Activated CD4-positive, alpha-beta memory T cell treated with anti-CD3 and anti-CD28 coated beads for 36 hours (primary cell): ENCODE measurements at regions not wholly inside any gene's neighbourhood (a gene's known extent, or its start where the extent isn't known, plus 50 kb on each side); places are given as distances from the start of the nearest gene placed in this dataset.

Source experiments
- CTCF ChIA-PET: fragments of 350-600 bp; sonication (Branson Sonifier 250); formaldehyde crosslinking; loops from one replicate; lab custom pipeline; 2021; ENCODE audit warnings: antibody characterized with exemption, inconsistent platforms; lab: Charles Lee
- POLR2A ChIA-PET: fragments of 350-600 bp; sonication (Branson Sonifier 250); formaldehyde crosslinking; loops from one replicate; lab custom pipeline; 2021; ENCODE audit warnings: antibody characterized with exemption; lab: Charles Lee
- DNase-seq: peaks from one replicate; pipeline ENCODE4 v3.0.0-alpha.2; 2020
- H3K27ac Mint-ChIP-seq: one replicate; pipeline ENCODE4 v1.8.0; 2021; ENCODE audit warnings: mixed read lengths
- H3K27me3 Mint-ChIP-seq: one replicate; pipeline ENCODE4 v1.8.0; 2021; ENCODE audit warnings: mixed read lengths
- H3K36me3 Mint-ChIP-seq: one replicate; pipeline ENCODE4 v1.8.0; 2021; ENCODE audit warnings: mixed read lengths
- H3K4me1 Mint-ChIP-seq: one replicate; pipeline ENCODE4 v1.8.0; 2021; ENCODE audit warnings: low read depth, mixed read lengths
- H3K4me3 Mint-ChIP-seq: one replicate; pipeline ENCODE4 v1.8.0; 2021; ENCODE audit warnings: mild to moderate bottlenecking, mixed read lengths
- H3K9me3 Mint-ChIP-seq: one replicate; pipeline ENCODE4 v1.8.0; 2021; ENCODE audit warnings: mixed read lengths
- intact Hi-C: fragments of 100-400 bp; cut with micrococcal nuclease; formaldehyde crosslinking; loops from one replicate; pipeline ENCODE4 v1.15.1; 2023

DNA sequence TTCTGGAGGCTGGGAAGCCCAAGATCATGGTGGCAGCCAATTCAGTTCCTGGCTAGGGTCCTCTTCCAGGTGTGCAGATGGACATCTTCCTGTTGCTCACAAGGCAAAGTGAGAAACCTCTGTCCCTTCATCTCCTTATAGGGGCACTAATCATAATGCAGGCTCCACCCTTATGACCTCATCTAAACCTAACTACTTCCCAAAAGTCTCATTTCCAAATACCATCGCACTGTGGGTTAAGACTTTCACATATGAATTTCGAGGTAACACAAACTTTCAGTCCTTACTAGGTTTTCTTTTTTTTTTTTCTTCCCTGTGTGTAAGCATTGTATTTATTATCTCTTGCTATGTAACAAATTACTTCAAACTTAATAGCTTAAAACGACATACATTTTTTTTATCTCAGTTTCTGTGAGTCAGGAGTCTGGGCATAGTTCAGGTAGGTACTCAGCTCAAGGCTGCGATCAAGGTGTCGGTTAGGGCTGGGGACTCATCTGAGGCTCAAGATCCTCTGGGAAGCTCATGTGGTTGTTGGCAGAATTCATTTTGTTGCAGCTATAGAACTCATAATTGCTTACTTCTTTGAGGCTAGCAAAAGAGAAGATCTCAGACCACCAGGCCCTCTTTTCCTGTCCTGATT is 204.7 kb upstream of the STK26 start:
- intact Hi-C loops = loop anchor here (5.0 to 10.0 kb wide), 3 partner anchors 916 to 1474 kb away; no protein-coding TSS in a partner anchor
- ChIA-PET POLR2A (no interaction called here), CTCF (interaction anchor here (1.7 kb wide), 1 partner anchor 9 kb away, joined by 10 read pairs; no protein-coding TSS in a partner anchor)
- no peaks in the 10 kb centered on the region for H3K9me3 Mint-ChIP-seq
- peak overlapping the region; percentile 51 for H3K27ac Mint-ChIP-seq
- no peak for DNase-seq
- H3K27me3 Mint-ChIP-seq = no peaks in the 10 kb centered on the region
- peaks cover 9% of the 10 kb centered on the region for H3K36me3 Mint-ChIP-seq
- peak overlapping the region; percentile 4 for H3K4me3 Mint-ChIP-seq
- peaks cover 33% of the 10 kb centered on the region for H3K4me1 Mint-ChIP-seq

DNA sequence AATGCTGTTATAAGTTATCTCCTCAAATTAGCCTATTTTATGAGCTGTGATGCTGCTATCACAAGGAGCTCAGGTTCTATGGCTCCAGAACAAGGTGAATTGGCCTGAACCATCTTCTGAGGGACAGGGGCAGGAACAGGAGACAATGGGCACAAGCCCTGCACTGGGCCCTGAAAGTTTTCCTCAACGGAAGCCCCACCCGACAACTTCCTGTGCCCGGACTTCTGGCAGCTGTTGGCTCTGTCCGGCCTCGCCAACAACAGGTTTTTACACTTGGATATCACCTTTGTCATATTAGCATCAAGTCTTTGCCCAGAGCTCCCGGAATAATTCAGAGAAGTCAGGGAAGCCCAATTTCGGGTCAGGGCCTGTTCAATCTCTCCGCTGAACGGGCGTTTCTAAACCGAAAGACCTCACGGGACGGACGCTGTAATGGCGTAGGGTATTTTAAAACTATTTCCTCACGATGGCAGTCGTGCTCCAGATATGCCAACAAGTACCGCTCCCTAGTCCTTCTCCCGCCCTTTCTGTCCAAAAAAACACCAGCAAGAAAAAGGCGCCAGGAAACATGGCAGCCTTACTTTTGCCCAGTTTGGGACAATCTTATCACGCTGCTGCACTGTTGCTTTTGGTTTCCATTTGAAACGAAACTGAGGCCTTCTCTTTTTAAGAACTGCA is 201.0 kb upstream of the STK26 start:
- ChIA-PET CTCF (no interaction called here), POLR2A (no interaction called here)
- Mint-ChIP-seq H3K9me3 (no peaks in the 10 kb centered on the region), H3K27me3 (no peaks in the 10 kb centered on the region), H3K4me1 (peaks cover 28% of the 10 kb centered on the region), H3K4me3 (no peak overlapping the region), H3K36me3 (peaks cover 7% of the 10 kb centered on the region), H3K27ac (no peak overlapping the region)
- intact Hi-C loops = no loop called here
- DNase-seq = no peak

GRCh38 chrX:131826572-131826971 is 196.5 kb upstream of the STK26 start:
- CTCF ChIA-PET = interaction anchor here (0.6 to 2.8 kb wide), 5 partner anchors 9 to 900 kb away, joined by 3 to 18 read pairs (median 4); partner anchors contain the start of gene RAP2C
- peaks cover 8% of the 10 kb centered on the region for H3K36me3 Mint-ChIP-seq
- intact Hi-C loops = loop anchor here (5.0 kb wide), 2 partner anchors 161 to 196 kb away; partner anchors contain the start of gene STK26
- no peaks in the 10 kb centered on the region for H3K27me3 Mint-ChIP-seq
- H3K4me1 Mint-ChIP-seq = peaks cover 30% of the 10 kb centered on the region
- H3K9me3 Mint-ChIP-seq = no peaks in the 10 kb centered on the region
- POLR2A ChIA-PET = interaction anchor here (1.4 kb wide), 1 partner anchor 393 kb away, joined by 3 read pairs; the partner anchor contains the start of gene RAP2C
- DNase-seq = no peak
- no peak overlapping the region for H3K4me3 Mint-ChIP-seq
- no peak overlapping the region for H3K27ac Mint-ChIP-seq

DNA sequence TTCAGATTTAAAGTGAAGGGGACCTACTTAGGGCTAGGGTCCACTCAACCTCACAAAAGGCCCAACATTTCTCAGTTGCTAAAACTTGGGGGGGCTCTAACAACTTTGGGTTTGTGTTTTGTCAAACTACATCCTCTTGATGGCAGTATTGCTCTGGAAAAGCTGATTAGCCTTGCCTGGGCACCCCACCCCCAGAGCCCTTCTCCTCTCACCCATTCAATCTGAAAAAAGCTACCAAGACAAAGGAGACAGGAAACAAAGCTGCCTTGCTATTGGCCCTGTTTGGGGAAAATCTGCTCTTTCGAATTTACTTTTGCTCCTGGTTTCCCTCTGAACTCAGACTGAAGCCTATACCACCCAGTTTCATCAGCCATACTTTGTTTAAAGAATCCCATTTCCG is 195.2 kb upstream of the STK26 start:
- Mint-ChIP-seq H3K4me3 (peak overlapping the region; percentile 76), H3K4me1 (peaks cover 34% of the 10 kb centered on the region), H3K36me3 (peaks cover 6% of the 10 kb centered on the region), H3K27ac (peak overlapping the region; percentile 89), H3K27me3 (no peaks in the 10 kb centered on the region), H3K9me3 (no peaks in the 10 kb centered on the region)
- DNase-seq = peak; percentile 73
- POLR2A ChIA-PET = interaction anchor here (1.0 to 1.4 kb wide), 2 partner anchors 196 to 391 kb away, joined by 3 read pairs; partner anchors contain the start of gene RAP2C
- intact Hi-C loops = loop anchor here (1.0 to 5.0 kb wide), 5 partner anchors 11 to 785 kb away; partner anchors contain the start of gene STK26
- CTCF ChIA-PET = interaction anchor here (0.6 to 2.8 kb wide), 20 partner anchors 9 to 1842 kb away, joined by 3 to 18 read pairs (median 4); partner anchors contain the start of gene RAP2C

DNA sequence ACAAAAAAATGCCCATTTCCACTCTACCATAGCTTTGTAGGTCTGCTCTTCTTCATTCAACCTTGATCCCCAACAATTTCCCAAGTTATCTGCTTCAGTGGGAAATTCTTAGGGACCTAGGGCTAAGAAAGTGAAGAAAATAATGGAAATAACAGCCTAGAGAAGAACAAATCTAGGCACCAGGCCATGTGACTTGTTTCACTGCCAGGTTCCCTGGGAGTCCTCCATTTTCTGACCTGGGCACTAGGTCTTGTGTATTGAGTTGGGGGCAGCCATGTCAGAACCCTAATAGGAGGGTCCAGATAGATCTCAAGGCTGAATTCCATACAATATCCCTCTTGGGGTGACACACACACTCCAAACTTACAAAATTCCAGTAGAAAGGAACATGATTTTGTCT is 194.6 kb upstream of the STK26 start:
- intact Hi-C loops = loop anchor here (1.0 to 5.0 kb wide), 5 partner anchors 11 to 785 kb away; partner anchors contain the start of gene STK26
- ChIA-PET CTCF (interaction anchor here (0.6 to 2.8 kb wide), 18 partner anchors 8 to 1842 kb away, joined by 3 to 18 read pairs (median 4); partner anchors contain the start of gene RAP2C), POLR2A (interaction anchor here (1.0 kb wide), 1 partner anchor 196 kb away, joined by 3 read pairs; no protein-coding TSS in a partner anchor)

GRCh38 chrX:131830400-131831184 is 192.5 kb upstream of the STK26 start:
- peaks cover 33% of the 10 kb centered on the region for H3K4me1 Mint-ChIP-seq
- intact Hi-C loops = loop anchor here (2.0 to 10.0 kb wide), 3 partner anchors 254 to 660 kb away; no protein-coding TSS in a partner anchor
- peaks cover 3% of the 10 kb centered on the region for H3K36me3 Mint-ChIP-seq
- DNase-seq = peak; percentile 81
- peak overlapping the region; percentile 91 for H3K27ac Mint-ChIP-seq
- H3K4me3 Mint-ChIP-seq = peak overlapping the region; percentile 85
- no peaks in the 10 kb centered on the region for H3K27me3 Mint-ChIP-seq
- ChIA-PET POLR2A (no interaction called here), CTCF (interaction anchor here (0.7 to 1.3 kb wide), 3 partner anchors 14 to 389 kb away, joined by 3 to 7 read pairs (median 3); no protein-coding TSS in a partner anchor)
- H3K9me3 Mint-ChIP-seq = no peaks in the 10 kb centered on the region

More for the DNA sequence above, 194.6 kb upstream of the STK26 start:
- no peak for DNase-seq
- Mint-ChIP-seq H3K27ac (peak overlapping the region; percentile 81), H3K4me3 (peak overlapping the region; percentile 75), H3K9me3 (no peaks in the 10 kb centered on the region), H3K27me3 (no peaks in the 10 kb centered on the region), H3K36me3 (peaks cover 6% of the 10 kb centered on the region), H3K4me1 (peaks cover 34% of the 10 kb centered on the region)

- H3K4me1 Mint-ChIP-seq = peaks cover 28% of the 10 kb centered on the region
- peak overlapping the region; percentile 85 for H3K4me3 Mint-ChIP-seq
- intact Hi-C loops = loop anchor here (2.0 to 10.0 kb wide), 3 partner anchors 254 to 660 kb away; no protein-coding TSS in a partner anchor
- peak overlapping the region; percentile 91 for H3K27ac Mint-ChIP-seq
- H3K27me3 Mint-ChIP-seq = no peaks in the 10 kb centered on the region
- ChIA-PET POLR2A (no interaction called here), CTCF (interaction anchor here (1.0 to 1.3 kb wide), 2 partner anchors 15 to 389 kb away, joined by 3 read pairs; no protein-coding TSS in a partner anchor)
- DNase-seq = no peak
- peaks cover 3% of the 10 kb centered on the region for H3K36me3 Mint-ChIP-seq
- H3K9me3 Mint-ChIP-seq = no peaks in the 10 kb centered on the region
Observed at GRCh38 chrX:131831185-131831520, 191.9 kb upstream of the STK26 start.

DNA sequence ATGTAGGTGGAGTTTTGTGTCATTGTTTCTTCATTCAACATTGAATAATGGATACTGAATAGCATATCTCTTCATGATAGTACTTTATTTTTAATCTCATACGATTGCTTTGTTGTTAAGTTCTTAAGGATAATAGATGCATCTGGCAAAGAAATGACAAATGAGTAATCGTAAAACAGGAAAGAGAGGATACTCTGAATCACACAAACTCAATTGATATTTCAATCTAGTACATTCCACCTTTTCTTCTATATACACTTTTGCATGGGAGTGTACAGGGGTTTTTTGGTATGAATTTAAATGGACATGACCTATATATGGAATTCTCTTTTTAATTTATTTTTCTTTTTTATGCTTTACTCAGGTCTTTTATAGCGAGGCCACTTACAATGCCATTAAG is 186.9 kb upstream of the STK26 start:
- Mint-ChIP-seq H3K36me3 (no peaks in the 10 kb centered on the region), H3K27me3 (no peaks in the 10 kb centered on the region), H3K4me1 (peaks cover 11% of the 10 kb centered on the region), H3K9me3 (no peaks in the 10 kb centered on the region), H3K4me3 (no peak overlapping the region), H3K27ac (no peak overlapping the region)
- POLR2A ChIA-PET = no interaction called here
- CTCF ChIA-PET = interaction anchor here (2.1 kb wide), 1 partner anchor 8 kb away, joined by 7 read pairs; no protein-coding TSS in a partner anchor
- intact Hi-C loops = loop anchor here (10.0 kb wide), 1 partner anchor 249 kb away; no protein-coding TSS in a partner anchor
- DNase-seq = no peak

DNA sequence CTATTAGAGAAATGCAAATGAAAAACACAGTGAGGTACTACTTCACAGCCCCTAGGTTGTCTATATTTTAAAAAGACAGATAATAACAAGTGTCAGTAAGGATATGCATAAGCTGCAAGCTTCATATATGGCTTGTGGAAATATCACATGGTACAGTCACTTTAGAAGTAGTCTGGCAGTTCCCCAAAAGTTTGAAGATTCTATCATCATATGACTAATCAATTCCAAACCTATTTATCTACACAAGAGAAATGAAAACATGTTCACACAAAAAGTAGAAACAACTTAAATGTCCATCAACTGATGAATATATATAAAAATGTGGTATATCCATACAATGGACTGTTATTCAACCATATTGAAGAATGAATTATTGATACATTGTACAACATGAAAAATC is 185.8 kb upstream of the STK26 start:
- CTCF ChIA-PET = interaction anchor here (2.1 kb wide), 1 partner anchor 9 kb away, joined by 7 read pairs; no protein-coding TSS in a partner anchor
- Mint-ChIP-seq H3K9me3 (no peaks in the 10 kb centered on the region), H3K4me3 (no peak overlapping the region), H3K36me3 (no peaks in the 10 kb centered on the region), H3K27ac (no peak overlapping the region), H3K27me3 (no peaks in the 10 kb centered on the region), H3K4me1 (no peaks in the 10 kb centered on the region)
- POLR2A ChIA-PET = no interaction called here
- intact Hi-C loops = loop anchor here (10.0 kb wide), 1 partner anchor 247 kb away; no protein-coding TSS in a partner anchor
- DNase-seq = no peak

DNA sequence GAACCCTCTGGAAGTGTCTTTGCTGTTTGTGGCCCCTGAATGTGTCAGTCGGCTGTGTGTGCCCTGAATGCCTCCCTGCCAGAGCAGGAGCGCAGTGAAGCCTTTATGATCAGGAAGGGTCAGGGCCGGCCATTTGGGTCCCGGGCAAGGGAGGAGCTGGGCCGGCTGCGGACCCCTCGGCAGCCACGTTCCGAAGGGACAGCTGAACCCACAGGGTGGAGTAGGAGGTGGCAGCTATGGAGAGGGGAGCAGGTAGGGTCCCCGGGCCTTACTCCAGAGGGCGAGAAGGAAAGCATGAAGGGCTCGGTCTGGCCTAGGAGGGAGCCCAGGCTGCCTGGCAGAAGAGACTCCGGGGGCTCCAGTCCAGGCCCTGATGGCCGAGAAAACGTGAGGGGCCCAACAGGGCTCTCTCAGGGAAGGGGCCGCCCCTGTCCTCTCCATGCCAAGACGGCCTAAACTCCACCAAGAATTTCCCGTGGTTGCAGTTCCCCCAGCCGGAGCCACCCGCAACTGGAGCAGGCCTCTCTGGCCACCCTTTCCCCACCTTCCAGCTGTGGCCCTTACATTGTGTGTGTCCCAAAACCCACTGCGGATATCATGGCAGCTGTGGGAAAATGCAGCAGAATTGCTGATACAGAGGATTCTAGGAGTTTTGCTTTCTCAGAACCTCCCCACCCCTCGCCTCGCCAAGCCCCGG is 182.2 kb upstream of the STK26 start:
- Mint-ChIP-seq H3K27ac (no peak overlapping the region), H3K4me1 (no peaks in the 10 kb centered on the region), H3K27me3 (no peaks in the 10 kb centered on the region), H3K36me3 (no peaks in the 10 kb centered on the region), H3K9me3 (no peaks in the 10 kb centered on the region), H3K4me3 (no peak overlapping the region)
- no peak for DNase-seq
- ChIA-PET POLR2A (no interaction called here), CTCF (interaction anchor here (0.7 to 1.8 kb wide), 12 partner anchors 9 to 380 kb away, joined by 3 to 16 read pairs (median 4); partner anchors contain the start of gene RAP2C)
- intact Hi-C loops = loop anchor here (1.0 to 5.0 kb wide), 3 partner anchors 181 to 771 kb away; partner anchors contain the start of gene RAP2C
